Keratinocyte (primary cell): ENCODE measurements at regions not wholly inside any gene's neighbourhood (a gene's known extent, or its start where the extent isn't known, plus 50 kb on each side); places are given as distances from the start of the nearest gene placed in this dataset.

Source experiments
- DNase-seq: peaks from one replicate; pipeline ENCODE4 v3.0.0-alpha.2; 2011; ENCODE audit warnings: low read depth, missing footprints, low spot score
- FAIRE-seq: peaks from 2 replicates; lab custom pipeline; 2011; peaks lifted over from hg19 to GRCh38; lab: Jason Lieb, UNC
- H2AFZ ChIP-seq: 2 replicates; pipeline ENCODE4 v1.6.0; 2012; ENCODE audit warnings: low read length, control low read depth, inconsistent platforms; ENCODE audit not compliant: control insufficient read depth
- H3K27ac ChIP-seq: 2 replicates; pipeline ENCODE4 v1.5.1; 2011; ENCODE audit warnings: low read length; ENCODE audit not compliant: control insufficient read depth, insufficient read depth
- H3K27me3 ChIP-seq: 3 replicates; pipeline ENCODE4 v1.6.0; 2011; ENCODE audit warnings: low read length; ENCODE audit not compliant: control insufficient read depth, insufficient read depth; ENCODE audit errors: extremely low read depth
- H3K36me3 ChIP-seq, 2 experiments: 2 replicates in 1 of 2; 3 replicates in 1 of 2; pipeline ENCODE4 v1.5.1; 2011; ENCODE audit warnings: low read length in 2 of 2, mild to moderate bottlenecking in 1 of 2; ENCODE audit not compliant: control insufficient read depth in 2 of 2, insufficient read depth in 2 of 2; ENCODE audit errors: extremely low read depth in 1 of 2
- H3K4me1 ChIP-seq: 3 replicates; pipeline ENCODE4 v1.5.1; 2011; ENCODE audit warnings: low read length; ENCODE audit not compliant: control insufficient read depth, insufficient read depth; ENCODE audit errors: extremely low read depth
- H3K4me2 ChIP-seq: 3 replicates; pipeline ENCODE4 v1.6.0; 2011; ENCODE audit warnings: low read depth, low read length; ENCODE audit not compliant: control insufficient read depth, insufficient read depth; ENCODE audit errors: extremely low read depth
- H3K4me3 ChIP-seq, 3 experiments: fragments of 200-600 bp in 1 of 3; sonication (generic) in 1 of 3; 2 replicates in 2 of 3; 3 replicates in 1 of 3; pipeline ENCODE4 v1.5.1; 2011 to 2016; ENCODE audit warnings: low read length in 3 of 3, mild to moderate bottlenecking in 3 of 3, control low read depth in 2 of 3, inconsistent platforms in 1 of 3, low read depth in 1 of 3, mixed read lengths in 1 of 3, mixed run types in 1 of 3, moderate library complexity in 1 of 3; ENCODE audit not compliant: control insufficient read depth in 2 of 3, insufficient read depth in 2 of 3; ENCODE audit errors: extremely low read depth in 1 of 3
- H3K79me2 ChIP-seq: 2 replicates; pipeline ENCODE4 v1.6.0; 2012; ENCODE audit warnings: low read length; ENCODE audit not compliant: control insufficient read depth, insufficient read depth
- H3K9ac ChIP-seq: 3 replicates; pipeline ENCODE4 v1.6.0; 2011; ENCODE audit warnings: low read length; ENCODE audit not compliant: control insufficient read depth, insufficient read depth; ENCODE audit errors: extremely low read depth
- H3K9me1 ChIP-seq: 3 replicates; pipeline ENCODE4 v1.6.0; 2011; ENCODE audit warnings: low read length; ENCODE audit not compliant: control insufficient read depth, insufficient read depth; ENCODE audit errors: extremely low read depth
- H3K9me3 ChIP-seq: 2 replicates; pipeline ENCODE4 v1.5.1; 2012; ENCODE audit warnings: low read depth, low read length; ENCODE audit not compliant: control insufficient read depth
- H4K20me1 ChIP-seq: 3 replicates; pipeline ENCODE4 v1.6.0; 2011; ENCODE audit warnings: low read length; ENCODE audit not compliant: control insufficient read depth, insufficient read depth; ENCODE audit errors: extremely low read depth
- EZH2 ChIP-seq: IDR thresholded peaks from one replicate; pipeline ENCODE4 v1.6.1; 2012; ENCODE audit warnings: inconsistent platforms, mild to moderate bottlenecking, low read length, moderate library complexity
- dilution Hi-C: fragments of 300-500 bp; cut with MboI; formaldehyde crosslinking; loops from one replicate; pipeline ENCODE4 v1.7.0; 2020; ENCODE audit warnings: low sequenced_read_pairs; ENCODE audit not compliant: extremely low pct_ligation_motif_present
- TF ChIP-seq, protein P1 (sequence below), 3 experiments: IDR thresholded peaks in 1 of 3; conservative IDR thresholded peaks in 1 of 3; optimal IDR thresholded peaks in 1 of 3; 2 replicates in 2 of 3; 3 replicates in 1 of 3; pipeline versions ENCODE3 to v1.5.1; 2011; ENCODE audit warnings: low read length in 3 of 3, mild to moderate bottlenecking in 3 of 3, moderate library complexity in 2 of 3, control low read depth in 1 of 3, inconsistent platforms in 1 of 3; ENCODE audit not compliant: insufficient read depth in 2 of 3; ENCODE audit errors: extremely low read depth in 1 of 3

DNA sequence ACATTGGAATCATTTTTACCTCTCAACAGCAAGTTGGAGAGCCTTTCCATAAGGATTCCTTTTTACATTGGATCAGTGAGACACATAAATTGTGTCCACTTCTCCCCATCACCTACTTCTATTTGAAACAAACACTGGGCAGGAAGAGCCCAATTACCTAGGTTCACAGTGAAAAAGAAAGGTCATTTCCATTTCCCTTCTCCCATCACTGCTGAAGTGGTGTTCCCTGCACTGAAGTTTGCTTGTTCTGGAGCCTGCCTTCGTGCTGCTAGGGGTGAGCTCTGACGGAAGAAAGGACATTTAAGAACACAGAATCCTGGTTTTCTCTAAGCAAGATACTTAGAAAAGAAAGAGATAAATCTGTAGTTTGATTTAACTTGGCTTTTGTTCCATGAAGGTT is 123.8 kb upstream of the ZBTB20 start:
- dilution Hi-C loops: no loop called here
- no peaks in the 10 kb centered on the region for H3K9me3 ChIP-seq
- no peak for FAIRE-seq
- H3K4me3 ChIP-seq: no peak overlapping the region
- no peaks in the 10 kb centered on the region for H3K9me1 ChIP-seq
- H3K79me2 ChIP-seq: no peaks in the 10 kb centered on the region
- no peak overlapping the region for H3K4me2 ChIP-seq
- H3K27me3 ChIP-seq: no peaks in the 10 kb centered on the region
- no peak for DNase-seq
- H2AFZ ChIP-seq: no peak overlapping the region
- H3K9ac ChIP-seq: no peak overlapping the region
- H3K36me3 ChIP-seq: no peaks in the 10 kb centered on the region
- H3K4me1 ChIP-seq: no peaks in the 10 kb centered on the region
- no peak for TF ChIP-seq EZH2
- no peak overlapping the region for H3K27ac ChIP-seq
- H4K20me1 ChIP-seq: no peaks in the 10 kb centered on the region

DNA sequence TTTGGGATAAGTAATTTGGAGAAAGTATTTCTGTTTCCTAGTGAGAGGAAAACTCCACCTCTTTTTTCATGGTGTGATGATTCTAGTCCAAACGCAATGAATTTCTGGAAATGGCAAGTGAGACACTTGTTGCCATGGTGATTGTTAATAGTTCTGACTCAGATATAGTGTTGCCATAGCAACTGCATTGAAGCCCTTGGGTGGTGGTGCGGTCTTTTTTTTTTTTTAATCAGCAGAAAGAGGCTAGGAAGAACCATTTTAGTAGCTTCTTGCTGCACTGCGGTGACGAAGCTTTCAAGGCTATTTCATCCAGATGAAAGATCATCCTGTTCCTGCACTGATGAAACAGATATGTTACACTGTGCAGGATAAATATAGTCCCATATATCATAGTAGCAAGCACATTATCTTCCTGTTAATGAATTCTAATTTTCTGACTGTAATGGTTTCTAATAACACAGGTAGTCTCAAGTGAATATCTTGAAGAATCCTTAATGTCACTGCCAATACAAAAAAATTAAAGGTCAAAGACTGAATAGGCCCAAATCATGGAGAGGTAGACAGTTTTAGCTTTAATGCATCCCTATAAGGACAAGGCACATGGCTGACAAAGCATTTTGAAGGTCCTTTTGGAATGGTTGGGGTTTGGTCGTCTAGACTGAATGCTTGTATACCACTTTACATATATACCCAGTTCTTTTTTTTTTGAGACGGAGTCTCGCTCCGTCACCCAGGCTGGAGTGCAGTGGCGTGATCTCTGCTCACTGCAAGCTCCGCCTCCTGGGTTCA is 125.1 kb upstream of the ZBTB20 start:
- H3K79me2 ChIP-seq: no peaks in the 10 kb centered on the region
- dilution Hi-C loops: no loop called here
- H3K4me1 ChIP-seq: no peaks in the 10 kb centered on the region
- H4K20me1 ChIP-seq: no peaks in the 10 kb centered on the region
- H3K9ac ChIP-seq: no peak overlapping the region
- H3K9me1 ChIP-seq: no peaks in the 10 kb centered on the region
- H2AFZ ChIP-seq: no peak overlapping the region
- H3K9me3 ChIP-seq: no peaks in the 10 kb centered on the region
- no peak for FAIRE-seq
- no peaks in the 10 kb centered on the region for H3K36me3 ChIP-seq
- no peaks in the 10 kb centered on the region for H3K27me3 ChIP-seq
- DNase-seq: no peak
- no peak overlapping the region for H3K27ac ChIP-seq
- TF ChIP-seq EZH2: no peak
- TF ChIP-seq, protein P1, sequence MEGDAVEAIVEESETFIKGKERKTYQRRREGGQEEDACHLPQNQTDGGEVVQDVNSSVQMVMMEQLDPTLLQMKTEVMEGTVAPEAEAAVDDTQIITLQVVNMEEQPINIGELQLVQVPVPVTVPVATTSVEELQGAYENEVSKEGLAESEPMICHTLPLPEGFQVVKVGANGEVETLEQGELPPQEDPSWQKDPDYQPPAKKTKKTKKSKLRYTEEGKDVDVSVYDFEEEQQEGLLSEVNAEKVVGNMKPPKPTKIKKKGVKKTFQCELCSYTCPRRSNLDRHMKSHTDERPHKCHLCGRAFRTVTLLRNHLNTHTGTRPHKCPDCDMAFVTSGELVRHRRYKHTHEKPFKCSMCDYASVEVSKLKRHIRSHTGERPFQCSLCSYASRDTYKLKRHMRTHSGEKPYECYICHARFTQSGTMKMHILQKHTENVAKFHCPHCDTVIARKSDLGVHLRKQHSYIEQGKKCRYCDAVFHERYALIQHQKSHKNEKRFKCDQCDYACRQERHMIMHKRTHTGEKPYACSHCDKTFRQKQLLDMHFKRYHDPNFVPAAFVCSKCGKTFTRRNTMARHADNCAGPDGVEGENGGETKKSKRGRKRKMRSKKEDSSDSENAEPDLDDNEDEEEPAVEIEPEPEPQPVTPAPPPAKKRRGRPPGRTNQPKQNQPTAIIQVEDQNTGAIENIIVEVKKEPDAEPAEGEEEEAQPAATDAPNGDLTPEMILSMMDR (optimal IDR thresholded peaks at IDR 0.05 in 1 of 3, IDR thresholded peaks at IDR 0.05 in 1 of 3, conservative IDR thresholded peaks at IDR 0.05 in 1 of 3; ENCODE audit: extremely low read depth in 1 of 3, insufficient read depth in 2 of 3, low read length in 3 of 3): no peak
- no peak overlapping the region for H3K4me2 ChIP-seq
- no peak overlapping the region for H3K4me3 ChIP-seq

DNA sequence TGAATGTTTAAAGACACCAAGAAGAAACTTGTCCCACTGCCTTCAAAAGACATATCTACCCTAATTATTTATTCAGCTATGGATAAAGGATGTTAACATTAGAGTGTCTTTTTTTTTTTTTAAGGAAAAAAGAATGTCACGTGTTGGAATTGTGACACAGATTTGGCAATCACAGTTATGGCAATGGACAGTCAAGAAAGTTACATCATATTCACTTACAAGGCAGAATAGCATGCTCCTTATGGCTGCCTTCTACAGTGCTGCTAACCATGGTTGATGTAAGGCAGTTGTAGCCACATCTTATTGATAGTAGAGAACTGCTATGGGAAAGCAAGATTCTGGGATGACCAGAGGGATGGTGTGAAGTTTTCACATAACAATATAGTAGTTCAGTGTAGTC is 128.8 kb upstream of the ZBTB20 start:
- no peaks in the 10 kb centered on the region for H3K9me3 ChIP-seq
- H3K9me1 ChIP-seq: no peaks in the 10 kb centered on the region
- H3K79me2 ChIP-seq: no peaks in the 10 kb centered on the region
- DNase-seq (no peak), FAIRE-seq (no peak)
- no peak overlapping the region for H3K4me2 ChIP-seq
- H3K27ac ChIP-seq: no peak overlapping the region
- H2AFZ ChIP-seq: no peak overlapping the region
- H4K20me1 ChIP-seq: no peaks in the 10 kb centered on the region
- no peak overlapping the region for H3K4me3 ChIP-seq
- H3K4me1 ChIP-seq: no peaks in the 10 kb centered on the region
- H3K9ac ChIP-seq: no peak overlapping the region
- H3K36me3 ChIP-seq: no peaks in the 10 kb centered on the region
- H3K27me3 ChIP-seq: no peaks in the 10 kb centered on the region
- TF ChIP-seq, protein P1 (optimal IDR thresholded peaks at IDR 0.05 in 1 of 3, IDR thresholded peaks at IDR 0.05 in 1 of 3, conservative IDR thresholded peaks at IDR 0.05 in 1 of 3; ENCODE audit: extremely low read depth in 1 of 3, insufficient read depth in 2 of 3, low read length in 3 of 3): no peak
- TF ChIP-seq EZH2: no peak
- dilution Hi-C loops: no loop called here
